Stimulated activated memory B cell treated with anti-CD40 and anti-IgM and Interleukin-4, amounts not matched to agents 10 μg/mL and 1 μg/mL and 100 μg/mL, for 72 hours (primary cell): ENCODE measurements at regions not wholly inside any gene's neighbourhood (a gene's known extent, or its start where the extent isn't known, plus 50 kb on each side); places are given as distances from the start of the nearest gene placed in this dataset.
"Not testable (repeated sequence)": the region's sequence is repeated elsewhere in the genome, so short reads cannot be mapped to it uniquely, and the experiment has no call there.

ENCODE experiments used
- ATAC-seq: fragments of 150-1000 bp; cut with Tn5 transposase; 2 replicates; pipeline ENCODE4 v1.10.0; 2021
- H3K27ac Mint-ChIP-seq: one replicate; pipeline ENCODE4 v1.8.0; 2022; ENCODE audit warnings: mild to moderate bottlenecking, mixed read lengths
- H3K27me3 Mint-ChIP-seq: one replicate; pipeline ENCODE4 v1.8.0; 2022; ENCODE audit warnings: mixed read lengths
- H3K36me3 Mint-ChIP-seq: one replicate; pipeline ENCODE4 v1.8.0; 2022; ENCODE audit warnings: mixed read lengths
- H3K4me1 Mint-ChIP-seq: one replicate; pipeline ENCODE4 v1.8.0; 2022; ENCODE audit warnings: mixed read lengths
- H3K4me3 Mint-ChIP-seq: one replicate; pipeline ENCODE4 v1.8.0; 2022; ENCODE audit warnings: mild to moderate bottlenecking, moderate library complexity, mixed read lengths
- H3K9me3 Mint-ChIP-seq: one replicate; pipeline ENCODE4 v1.8.0; 2022; ENCODE audit warnings: mixed read lengths

DNA sequence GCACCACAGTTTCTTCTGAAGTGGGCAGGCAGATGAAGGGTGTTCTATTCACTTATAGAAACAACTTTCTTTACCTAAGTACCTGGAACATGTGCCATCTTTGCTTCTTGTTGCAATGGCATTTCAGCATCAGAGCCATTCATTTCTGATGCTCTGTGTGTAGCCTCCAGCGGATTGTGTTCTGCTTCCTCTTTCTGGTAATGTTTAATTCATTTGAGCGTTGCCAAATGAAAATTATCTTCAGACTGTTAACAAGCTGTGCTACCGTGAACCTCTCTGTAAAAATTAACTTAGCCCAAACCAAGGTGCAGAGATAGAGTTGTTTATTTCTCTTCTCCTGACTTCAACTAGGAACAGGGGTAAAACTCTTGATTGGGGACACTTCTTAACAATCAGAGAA is 302.0 kb downstream of the EDEM1 start:
- H3K9me3 Mint-ChIP-seq: no peaks in the 10 kb centered on the region
- H3K4me3 Mint-ChIP-seq: no peak overlapping the region
- H3K36me3 Mint-ChIP-seq: no peaks in the 10 kb centered on the region
- no peak for ATAC-seq
- H3K27ac Mint-ChIP-seq: no peak overlapping the region
- peaks cover 19% of the 10 kb centered on the region for H3K27me3 Mint-ChIP-seq
- H3K4me1 Mint-ChIP-seq: no peaks in the 10 kb centered on the region

DNA sequence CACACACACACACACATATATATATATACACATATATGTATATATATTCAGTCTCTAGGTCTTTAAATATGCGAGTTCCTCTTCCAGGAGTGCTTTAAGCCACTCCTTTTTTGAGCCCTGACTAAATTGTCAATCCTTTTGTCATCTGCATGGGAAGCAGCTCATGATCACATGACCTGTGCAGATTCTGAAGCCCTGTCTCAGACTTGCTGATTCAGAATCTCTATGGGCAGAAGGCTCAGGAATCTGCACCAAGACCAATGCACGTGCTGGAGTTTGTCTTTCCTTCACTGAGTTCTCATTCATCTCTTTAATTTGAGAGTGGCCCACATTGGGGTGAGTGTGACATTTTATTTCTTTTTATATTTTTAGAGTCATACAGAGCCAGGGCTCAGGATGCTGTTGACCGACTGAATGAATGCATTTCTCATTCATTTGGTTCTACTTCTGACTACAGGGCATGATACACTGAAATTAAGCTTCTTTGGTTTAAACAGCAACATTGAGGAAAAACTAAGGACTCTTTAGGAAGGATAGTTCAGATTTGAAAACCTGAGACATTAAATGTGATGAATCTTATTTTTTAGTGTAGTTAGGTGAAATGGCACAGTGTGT is 307.5 kb downstream of the EDEM1 start:
- peaks cover 32% of the 10 kb centered on the region for H3K27me3 Mint-ChIP-seq
- H3K36me3 Mint-ChIP-seq: no peaks in the 10 kb centered on the region
- H3K27ac Mint-ChIP-seq: no peak overlapping the region
- ATAC-seq: no peak
- H3K4me1 Mint-ChIP-seq: peaks cover 7% of the 10 kb centered on the region
- H3K4me3 Mint-ChIP-seq: no peak overlapping the region
- H3K9me3 Mint-ChIP-seq: no peaks in the 10 kb centered on the region

GRCh38 chr3:5497497-5497896 is 310.0 kb downstream of the EDEM1 start:
- no peak overlapping the region for H3K4me3 Mint-ChIP-seq
- H3K4me1 Mint-ChIP-seq: peaks cover 7% of the 10 kb centered on the region
- no peaks in the 10 kb centered on the region for H3K9me3 Mint-ChIP-seq
- peaks cover 14% of the 10 kb centered on the region for H3K27me3 Mint-ChIP-seq
- H3K27ac Mint-ChIP-seq: no peak overlapping the region
- no peaks in the 10 kb centered on the region for H3K36me3 Mint-ChIP-seq
- ATAC-seq: no peak

DNA sequence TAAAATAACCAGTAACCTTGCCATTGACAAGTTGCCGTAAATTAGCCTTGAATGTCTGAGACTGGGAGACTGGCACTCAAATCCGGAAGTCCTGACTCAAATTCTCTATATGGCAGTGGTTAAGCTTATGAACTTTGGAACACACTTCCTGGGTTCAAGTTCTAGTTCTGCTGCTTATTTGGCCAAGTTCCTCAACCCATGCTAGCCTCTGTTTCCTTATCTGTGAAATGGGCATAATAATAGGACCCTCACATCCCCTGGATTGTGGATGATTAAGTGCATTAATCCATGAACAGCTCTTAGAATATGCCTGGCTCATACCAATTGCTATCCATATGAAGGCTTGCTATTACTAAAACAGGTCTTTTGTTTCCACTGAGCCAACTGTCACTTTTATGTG is 311.5 kb downstream of the EDEM1 start:
- no peaks in the 10 kb centered on the region for H3K9me3 Mint-ChIP-seq
- H3K27ac Mint-ChIP-seq: no peak overlapping the region
- H3K4me1 Mint-ChIP-seq: peaks cover 7% of the 10 kb centered on the region
- H3K4me3 Mint-ChIP-seq: no peak overlapping the region
- H3K27me3 Mint-ChIP-seq: peaks cover 14% of the 10 kb centered on the region
- no peak for ATAC-seq
- no peaks in the 10 kb centered on the region for H3K36me3 Mint-ChIP-seq

- Mint-ChIP-seq H3K27ac (no peak overlapping the region), H3K36me3 (no peaks in the 10 kb centered on the region), H3K27me3 (peaks cover 14% of the 10 kb centered on the region), H3K4me1 (peaks cover 7% of the 10 kb centered on the region), H3K4me3 (no peak overlapping the region), H3K9me3 (no peaks in the 10 kb centered on the region)
- ATAC-seq: peak; percentile 16
Measured at GRCh38 chr3:5499404-5499803, 311.9 kb downstream of the EDEM1 start.

DNA sequence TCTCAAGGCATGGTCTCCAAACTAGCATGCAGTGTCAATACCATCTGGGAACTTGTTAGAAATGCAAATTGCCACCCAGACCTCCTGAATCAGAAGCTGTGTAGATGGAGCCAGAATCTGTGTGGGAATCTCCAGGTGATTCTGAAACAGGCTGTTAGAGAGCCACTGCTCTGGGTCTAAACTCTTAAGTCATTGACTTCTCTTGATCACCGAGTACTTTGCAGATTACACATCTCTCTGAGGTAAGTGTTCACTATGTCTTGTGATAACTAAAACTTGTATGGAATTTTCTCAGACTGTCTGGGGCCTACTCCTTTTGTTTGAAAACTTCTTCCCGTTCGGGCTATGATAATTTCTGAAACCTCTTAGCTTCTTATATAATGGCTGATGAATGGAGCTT is 315.6 kb downstream of the EDEM1 start:
- no peak overlapping the region for H3K27ac Mint-ChIP-seq
- H3K4me3 Mint-ChIP-seq: no peak overlapping the region
- H3K36me3 Mint-ChIP-seq: peaks cover 5% of the 10 kb centered on the region
- H3K27me3 Mint-ChIP-seq: no peaks in the 10 kb centered on the region
- peaks cover 7% of the 10 kb centered on the region for H3K4me1 Mint-ChIP-seq
- no peak for ATAC-seq
- peaks cover 4% of the 10 kb centered on the region for H3K9me3 Mint-ChIP-seq

DNA sequence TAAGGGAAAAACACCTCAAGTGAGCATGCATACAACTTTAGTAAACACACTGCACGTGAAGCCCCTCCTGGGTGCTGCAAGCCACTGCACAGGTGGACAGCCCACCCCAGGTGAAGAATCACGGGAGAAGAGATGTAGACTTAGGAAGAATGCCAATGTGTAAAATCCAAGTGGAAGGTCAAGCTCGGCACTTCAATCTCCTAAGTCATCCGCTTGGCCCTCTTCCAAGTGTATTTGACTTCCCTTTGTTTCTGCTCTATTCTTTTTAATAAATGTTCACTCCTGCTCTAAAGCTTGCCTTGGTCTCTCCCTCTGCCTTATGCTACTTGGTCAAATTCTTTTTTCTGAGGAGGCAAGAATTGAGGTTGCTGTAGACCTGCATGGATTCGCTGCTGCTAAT is 316.6 kb downstream of the EDEM1 start:
- Mint-ChIP-seq H3K9me3 (peaks cover 12% of the 10 kb centered on the region), H3K4me1 (peaks cover 7% of the 10 kb centered on the region), H3K27ac (no peak overlapping the region), H3K4me3 (no peak overlapping the region), H3K27me3 (no peaks in the 10 kb centered on the region), H3K36me3 (peaks cover 5% of the 10 kb centered on the region)
- ATAC-seq: no peak

DNA sequence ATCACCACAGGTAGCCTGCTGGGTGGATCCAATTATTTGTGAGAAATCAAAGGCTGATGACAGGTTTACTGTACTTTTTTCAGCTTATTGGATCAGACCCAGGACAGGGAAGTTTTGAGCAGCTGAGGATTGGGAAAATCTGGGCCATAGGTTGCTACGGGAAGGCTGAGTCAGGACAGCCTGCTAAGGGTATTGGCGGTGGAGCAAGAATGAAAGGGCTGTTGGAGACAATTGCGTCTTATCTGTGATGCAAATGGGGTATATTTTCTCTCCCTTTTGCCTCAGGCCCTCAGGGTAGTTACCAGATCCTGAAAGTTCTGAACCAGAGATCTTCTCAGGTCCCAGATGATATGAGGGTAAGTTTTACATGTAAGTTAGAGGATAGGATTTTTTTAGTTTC is 317.7 kb downstream of the EDEM1 start:
- Mint-ChIP-seq H3K36me3 (peaks cover 5% of the 10 kb centered on the region), H3K27ac (no peak overlapping the region), H3K27me3 (no peaks in the 10 kb centered on the region), H3K9me3 (peaks cover 18% of the 10 kb centered on the region), H3K4me1 (no peaks in the 10 kb centered on the region), H3K4me3 (no peak overlapping the region)
- no peak for ATAC-seq

- no peak overlapping the region for H3K4me3 Mint-ChIP-seq
- peaks cover 18% of the 10 kb centered on the region for H3K9me3 Mint-ChIP-seq
- no peak overlapping the region for H3K27ac Mint-ChIP-seq
- peaks cover 5% of the 10 kb centered on the region for H3K36me3 Mint-ChIP-seq
- no peaks in the 10 kb centered on the region for H3K27me3 Mint-ChIP-seq
- ATAC-seq: no peak
- H3K4me1 Mint-ChIP-seq: no peaks in the 10 kb centered on the region
Measured at GRCh38 chr3:5505997-5506396, 318.5 kb downstream of the EDEM1 start.

GRCh38 chr3:5508860-5509259 is 321.4 kb downstream of the EDEM1 start:
- H3K4me1 Mint-ChIP-seq, H3K27me3 Mint-ChIP-seq, H3K36me3 Mint-ChIP-seq, H3K4me3 Mint-ChIP-seq, ATAC-seq, H3K27ac Mint-ChIP-seq: not testable (repeated sequence)
- peaks cover 23% of the 10 kb centered on the region for H3K9me3 Mint-ChIP-seq

- Mint-ChIP-seq H3K36me3 (peaks cover 5% of the 10 kb centered on the region), H3K4me1 (no peaks in the 10 kb centered on the region), H3K4me3 (no peak overlapping the region), H3K9me3 (peaks cover 29% of the 10 kb centered on the region), H3K27me3 (no peaks in the 10 kb centered on the region), H3K27ac (no peak overlapping the region)
- no peak for ATAC-seq
Measured at GRCh38 chr3:5510300-5510699, 322.8 kb downstream of the EDEM1 start.

DNA sequence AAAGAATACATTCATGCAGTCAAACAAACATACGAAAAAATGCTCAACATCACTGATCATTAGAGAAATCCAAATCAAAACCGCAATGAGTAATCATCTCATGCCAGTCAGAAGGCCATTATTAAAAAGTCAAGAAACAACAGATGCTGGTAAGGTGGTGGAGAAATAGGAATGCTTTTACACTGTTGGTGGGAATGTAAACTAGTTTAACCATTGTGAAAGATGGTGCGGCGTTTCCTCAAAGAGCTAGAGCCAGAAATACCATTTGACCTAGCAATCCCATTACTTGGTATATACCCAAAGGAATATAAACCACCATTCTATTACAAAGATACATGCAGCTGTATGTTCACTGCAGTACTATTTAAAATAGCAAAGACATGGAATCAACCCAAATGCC is 330.4 kb downstream of the EDEM1 start:
- Mint-ChIP-seq H3K9me3 (peaks cover 15% of the 10 kb centered on the region), H3K27me3 (no peaks in the 10 kb centered on the region), H3K4me1 (no peaks in the 10 kb centered on the region), H3K4me3 (no peak overlapping the region), H3K27ac (no peak overlapping the region), H3K36me3 (no peaks in the 10 kb centered on the region)
- no peak for ATAC-seq

DNA sequence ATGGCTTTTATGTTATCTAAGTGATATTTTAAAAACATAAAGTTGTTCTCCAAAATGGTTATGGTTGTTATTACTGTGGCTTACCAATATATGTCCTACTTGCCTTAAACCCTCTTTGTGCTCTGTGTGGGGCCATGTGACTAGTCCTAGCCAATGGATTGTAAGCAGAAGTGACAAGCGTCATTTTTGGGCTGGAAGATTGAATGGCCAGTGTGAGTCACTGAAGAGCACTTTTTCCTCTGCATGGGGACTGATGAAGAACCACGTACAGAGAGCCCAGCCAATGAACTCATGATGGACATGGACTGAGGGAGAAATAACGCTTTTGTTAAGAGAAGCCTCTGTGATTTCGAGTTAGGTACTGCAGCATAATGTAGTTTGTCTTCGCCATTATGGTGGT is 332.7 kb downstream of the EDEM1 start:
- H3K4me3 Mint-ChIP-seq: no peak overlapping the region
- no peaks in the 10 kb centered on the region for H3K4me1 Mint-ChIP-seq
- H3K27me3 Mint-ChIP-seq: no peaks in the 10 kb centered on the region
- no peaks in the 10 kb centered on the region for H3K36me3 Mint-ChIP-seq
- ATAC-seq: no peak
- H3K9me3 Mint-ChIP-seq: peaks cover 6% of the 10 kb centered on the region
- H3K27ac Mint-ChIP-seq: no peak overlapping the region

DNA sequence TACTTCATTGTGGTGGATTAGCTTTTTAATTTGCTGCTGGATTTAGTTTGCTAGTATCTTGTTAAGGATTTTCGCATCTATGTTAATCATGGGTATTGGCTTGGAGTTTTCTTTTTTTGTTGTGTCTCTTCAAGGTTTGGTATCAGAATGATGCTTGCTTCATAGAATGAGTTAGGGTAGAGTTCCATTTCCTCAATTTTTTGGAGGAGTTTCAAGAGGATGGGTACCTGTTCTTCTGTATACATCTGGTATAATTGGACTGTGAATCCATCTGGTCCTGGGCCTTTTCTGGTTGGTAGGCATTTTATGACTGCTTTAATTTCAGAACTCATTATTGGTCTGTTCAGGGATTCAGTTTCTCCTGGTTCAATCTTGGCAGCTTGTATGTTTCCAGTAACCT is 335.6 kb downstream of the EDEM1 start:
- Mint-ChIP-seq H3K4me3 (no peak overlapping the region), H3K36me3 (no peaks in the 10 kb centered on the region), H3K27ac (no peak overlapping the region), H3K27me3 (no peaks in the 10 kb centered on the region), H3K9me3 (peaks cover 4% of the 10 kb centered on the region), H3K4me1 (no peaks in the 10 kb centered on the region)
- no peak for ATAC-seq

DNA sequence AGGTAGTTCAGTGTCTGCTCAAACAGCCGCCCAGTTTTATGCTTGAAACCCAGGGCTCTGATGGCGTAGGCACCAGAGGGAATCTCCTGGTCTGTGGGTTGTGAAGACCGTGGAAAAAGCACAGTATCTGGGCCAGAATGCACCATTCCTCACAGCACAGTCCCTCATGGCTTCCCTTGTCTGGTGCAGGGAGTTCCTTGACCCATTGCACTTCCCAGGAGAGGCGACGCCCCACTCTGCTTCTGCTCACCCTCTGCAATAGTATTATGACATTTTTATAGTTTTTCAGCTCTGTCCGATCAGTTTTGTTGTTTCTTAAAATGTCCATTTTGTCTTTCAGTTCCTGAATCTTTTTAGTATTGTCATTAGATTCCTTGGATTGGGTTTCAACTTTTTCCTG is 343.5 kb downstream of the EDEM1 start:
- no peak overlapping the region for H3K4me3 Mint-ChIP-seq
- H3K4me1 Mint-ChIP-seq: no peaks in the 10 kb centered on the region
- no peaks in the 10 kb centered on the region for H3K9me3 Mint-ChIP-seq
- no peak for ATAC-seq
- H3K36me3 Mint-ChIP-seq: peaks cover 4% of the 10 kb centered on the region
- H3K27ac Mint-ChIP-seq: no peak overlapping the region
- peaks cover 21% of the 10 kb centered on the region for H3K27me3 Mint-ChIP-seq

GRCh38 chr3:5531741-5532290 is 344.3 kb downstream of the EDEM1 start:
- no peak for ATAC-seq
- Mint-ChIP-seq H3K36me3 (peaks cover 4% of the 10 kb centered on the region), H3K27me3 (peaks cover 21% of the 10 kb centered on the region), H3K4me3 (no peak overlapping the region), H3K4me1 (no peaks in the 10 kb centered on the region), H3K27ac (no peak overlapping the region), H3K9me3 (no peaks in the 10 kb centered on the region)

DNA sequence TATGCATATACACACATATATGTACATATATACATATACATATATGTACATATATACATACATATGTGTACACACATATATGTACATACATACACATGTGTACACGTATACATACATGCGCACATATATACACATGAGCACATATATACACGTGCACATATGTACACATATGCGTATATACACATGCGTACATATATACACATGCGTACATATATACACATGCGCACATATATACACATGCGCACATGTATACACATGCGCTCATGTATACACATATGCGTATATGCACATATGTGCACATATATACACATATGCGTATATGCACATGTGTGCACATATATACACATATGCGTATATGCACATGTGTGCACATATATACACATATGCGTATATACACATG is 353.0 kb downstream of the EDEM1 start:
- no peak overlapping the region for H3K4me3 Mint-ChIP-seq
- H3K9me3 Mint-ChIP-seq: peaks cover 17% of the 10 kb centered on the region
- H3K4me1 Mint-ChIP-seq: no peaks in the 10 kb centered on the region
- no peaks in the 10 kb centered on the region for H3K27me3 Mint-ChIP-seq
- ATAC-seq: no peak
- H3K36me3 Mint-ChIP-seq: peaks cover 5% of the 10 kb centered on the region
- H3K27ac Mint-ChIP-seq: no peak overlapping the region
